Skeletal muscle satellite cell (primary cell): ENCODE measurements at regions not wholly inside any gene's neighbourhood (a gene's known extent, or its start where the extent isn't known, plus 50 kb on each side); places are given as distances from the start of the nearest gene placed in this dataset.
"Not testable (repeated sequence)": the region's sequence is repeated elsewhere in the genome, so short reads cannot be mapped to it uniquely, and the experiment has no call there.

Experiments
- H3K27me3 ChIP-seq: 2 replicates; pipeline ENCODE4 v1.7.0; 2013; ENCODE audit warnings: low read length; ENCODE audit not compliant: control insufficient read depth, insufficient read depth
- H3K36me3 ChIP-seq: 2 replicates; pipeline ENCODE4 v1.7.0; 2013; ENCODE audit warnings: mild to moderate bottlenecking, control low read depth, low read length; ENCODE audit not compliant: insufficient read depth
- H3K4me1 ChIP-seq: 2 replicates; pipeline ENCODE4 v1.7.0; 2013; ENCODE audit warnings: low read length; ENCODE audit not compliant: control insufficient read depth, insufficient read depth
- H3K4me2 ChIP-seq: 2 replicates; pipeline ENCODE4 v1.7.0; 2013; ENCODE audit warnings: mild to moderate bottlenecking, low read length
- H3K4me3 ChIP-seq: 2 replicates; pipeline ENCODE4 v1.7.0; 2013; ENCODE audit warnings: low read length
- H3K9ac ChIP-seq: 2 replicates; pipeline ENCODE4 v1.7.0; 2013; ENCODE audit warnings: mild to moderate bottlenecking, low read depth, low read length, moderate library complexity
- H3K9me3 ChIP-seq: replicated peaks from 2 replicates; pipeline ENCODE4 v1.7.0; 2013; ENCODE audit warnings: mild to moderate bottlenecking, control low read depth, low read length

- Histone ChIP-seq H3K4me3 (no peak overlapping the region), H3K4me1 (no peaks in the 10 kb centered on the region), H3K9ac (no peak overlapping the region), H3K9me3 (no peaks in the 10 kb centered on the region), H3K27me3 (no peaks in the 10 kb centered on the region), H3K36me3 (no peaks in the 10 kb centered on the region), H3K4me2 (no peak overlapping the region)
These were observed 60.0 kb downstream of the DMAC1 start for GRCh38 chr9:7739595-7739994.

- Histone ChIP-seq H3K9me3 (no peaks in the 10 kb centered on the region), H3K4me1 (no peaks in the 10 kb centered on the region), H3K36me3 (no peaks in the 10 kb centered on the region), H3K4me3 (no peak overlapping the region), H3K4me2 (no peak overlapping the region), H3K27me3 (no peaks in the 10 kb centered on the region), H3K9ac (no peak overlapping the region)
These were observed 64.3 kb downstream of the DMAC1 start for GRCh38 chr9:7735311-7735710.

- H3K4me2 ChIP-seq = no peak overlapping the region
- no peaks in the 10 kb centered on the region for H3K9me3 ChIP-seq
- no peaks in the 10 kb centered on the region for H3K36me3 ChIP-seq
- no peak overlapping the region for H3K4me3 ChIP-seq
- no peak overlapping the region for H3K9ac ChIP-seq
- no peaks in the 10 kb centered on the region for H3K27me3 ChIP-seq
- no peaks in the 10 kb centered on the region for H3K4me1 ChIP-seq
These were observed 69.5 kb downstream of the DMAC1 start for GRCh38 chr9:7730164-7730445.

- H3K9me3 ChIP-seq = no peaks in the 10 kb centered on the region
- no peaks in the 10 kb centered on the region for H3K4me1 ChIP-seq
- H3K4me2 ChIP-seq = no peak overlapping the region
- no peak overlapping the region for H3K4me3 ChIP-seq
- H3K9ac ChIP-seq = no peak overlapping the region
- no peaks in the 10 kb centered on the region for H3K27me3 ChIP-seq
- H3K36me3 ChIP-seq = no peaks in the 10 kb centered on the region
These were observed 70.0 kb downstream of the DMAC1 start for GRCh38 chr9:7729371-7730163.

- no peak overlapping the region for H3K4me2 ChIP-seq
- no peaks in the 10 kb centered on the region for H3K9me3 ChIP-seq
- no peak overlapping the region for H3K9ac ChIP-seq
- no peaks in the 10 kb centered on the region for H3K27me3 ChIP-seq
- H3K36me3 ChIP-seq = no peaks in the 10 kb centered on the region
- no peaks in the 10 kb centered on the region for H3K4me1 ChIP-seq
- H3K4me3 ChIP-seq = no peak overlapping the region
These were observed 78.3 kb downstream of the DMAC1 start for GRCh38 chr9:7721291-7721690.

- H3K4me2 ChIP-seq, H3K9ac ChIP-seq, H3K36me3 ChIP-seq, H3K27me3 ChIP-seq, H3K4me1 ChIP-seq, H3K4me3 ChIP-seq, H3K9me3 ChIP-seq: not testable (repeated sequence)
These were observed 86.5 kb downstream of the DMAC1 start for GRCh38 chr9:7713088-7713487.

- Histone ChIP-seq H3K27me3 (no peaks in the 10 kb centered on the region), H3K4me3 (no peak overlapping the region), H3K4me1 (no peaks in the 10 kb centered on the region), H3K4me2 (no peak overlapping the region), H3K9me3 (no peaks in the 10 kb centered on the region), H3K9ac (no peak overlapping the region), H3K36me3 (no peaks in the 10 kb centered on the region)
These were observed 88.9 kb downstream of the DMAC1 start for GRCh38 chr9:7710686-7711085.

- Histone ChIP-seq H3K4me3 (no peak overlapping the region), H3K36me3 (no peaks in the 10 kb centered on the region), H3K9me3 (no peaks in the 10 kb centered on the region), H3K9ac (no peak overlapping the region), H3K4me1 (no peaks in the 10 kb centered on the region), H3K4me2 (no peak overlapping the region), H3K27me3 (no peaks in the 10 kb centered on the region)
These were observed 91.6 kb downstream of the DMAC1 start for GRCh38 chr9:7707934-7708333.

GRCh38 chr9:7704543-7704942 is 95.0 kb downstream of the DMAC1 start:
- Histone ChIP-seq H3K4me3 (no peak overlapping the region), H3K9me3 (no peaks in the 10 kb centered on the region), H3K36me3 (no peaks in the 10 kb centered on the region), H3K4me2 (no peak overlapping the region), H3K27me3 (no peaks in the 10 kb centered on the region), H3K4me1 (no peaks in the 10 kb centered on the region), H3K9ac (no peak overlapping the region)

GRCh38 chr9:7691909-7692308 is 107.7 kb downstream of the DMAC1 start:
- Histone ChIP-seq H3K9me3 (no peaks in the 10 kb centered on the region), H3K27me3 (no peaks in the 10 kb centered on the region), H3K4me1 (no peaks in the 10 kb centered on the region), H3K4me3 (no peak overlapping the region), H3K4me2 (no peak overlapping the region), H3K9ac (no peak overlapping the region), H3K36me3 (no peaks in the 10 kb centered on the region)

GRCh38 chr9:7690014-7690413 is 109.6 kb downstream of the DMAC1 start:
- Histone ChIP-seq H3K4me2 (no peak overlapping the region), H3K27me3 (no peaks in the 10 kb centered on the region), H3K9ac (no peak overlapping the region), H3K9me3 (no peaks in the 10 kb centered on the region), H3K36me3 (no peaks in the 10 kb centered on the region), H3K4me1 (no peaks in the 10 kb centered on the region), H3K4me3 (no peak overlapping the region)

- Histone ChIP-seq H3K9me3 (no peaks in the 10 kb centered on the region), H3K4me2 (no peak overlapping the region), H3K4me1 (no peaks in the 10 kb centered on the region), H3K9ac (no peak overlapping the region), H3K27me3 (no peaks in the 10 kb centered on the region), H3K4me3 (no peak overlapping the region), H3K36me3 (no peaks in the 10 kb centered on the region)
These were observed 111.0 kb downstream of the DMAC1 start for GRCh38 chr9:7688626-7689025.
